HL-60 (cell line): ENCODE measurements at regions not wholly inside any gene's neighbourhood (a gene's known extent, or its start where the extent isn't known, plus 50 kb on each side); places are given as distances from the start of the nearest gene placed in this dataset.

Source experiments
- DNase-seq, 2 experiments: peaks; one replicate each; pipeline ENCODE4 v3.0.0-alpha.2; 2010 to 2020; ENCODE audit warnings: low read depth in 1 of 2, low spot score in 1 of 2
- H3K27ac ChIP-seq: fragments of 250-450 bp; sonication (Bioruptor Pico); replicated peaks from 2 replicates; pipeline ENCODE4 v1.5.1; 2020; ENCODE audit warnings: mild to moderate bottlenecking, moderate library complexity
- H3K27me3 ChIP-seq: fragments of 250-450 bp; sonication (Bioruptor Pico); 2 replicates; pipeline ENCODE4 v1.5.1; 2021; ENCODE audit warnings: mild to moderate bottlenecking, moderate library complexity; ENCODE audit not compliant: insufficient read depth, poor library complexity, severe bottlenecking
- H3K4me3 ChIP-seq: replicated peaks from 2 replicates; pipeline ENCODE4 v1.5.1; 2011; ENCODE audit warnings: mild to moderate bottlenecking, control low read depth, low read length; ENCODE audit not compliant: insufficient read depth
- CTCF ChIP-seq: IDR thresholded peaks from one replicate; pipeline ENCODE4 v1.5.1; 2011; ENCODE audit warnings: low read length, control low read depth, inconsistent platforms; ENCODE audit not compliant: insufficient read depth
- GABPA ChIP-seq: IDR thresholded peaks from 2 replicates; pipeline ENCODE4 v1.6.1; 2012; ENCODE audit warnings: low read depth
- POLR2AphosphoS5 ChIP-seq: IDR thresholded peaks from 2 replicates; pipeline ENCODE4 v1.6.1; 2012; ENCODE audit warnings: low read depth
- REST ChIP-seq: IDR thresholded peaks from 2 replicates; pipeline ENCODE4 v1.6.1; 2012; ENCODE audit warnings: low read depth; ENCODE audit not compliant: insufficient replicate concordance
- SPI1 ChIP-seq: IDR thresholded peaks from 2 replicates; pipeline ENCODE4 v1.6.1; 2012; ENCODE audit warnings: low read depth, mild to moderate bottlenecking, borderline replicate concordance

GRCh38 chr4:159639671-159640323, 536.9 kb downstream of the RAPGEF2 start:
- no peak for DNase-seq
- H3K27ac ChIP-seq = no peak overlapping the region
- no peak overlapping the region for H3K4me3 ChIP-seq
- H3K27me3 ChIP-seq = no peaks in the 10 kb centered on the region
- no peak for TF ChIP-seq GABPA
- no peak for TF ChIP-seq POLR2AphosphoS5
- TF ChIP-seq REST = no peak
- TF ChIP-seq SPI1 = no peak
- TF ChIP-seq CTCF = no peak

- Histone ChIP-seq H3K4me3 (no peak overlapping the region), H3K27ac (no peak overlapping the region), H3K27me3 (no peaks in the 10 kb centered on the region)
- no peak for DNase-seq
- TF ChIP-seq GABPA (no peak), SPI1 (no peak), REST (no peak), CTCF (no peak), POLR2AphosphoS5 (no peak)
Observed at GRCh38 chr4:159649237-159649636, 546.4 kb downstream of the RAPGEF2 start.

- H3K27me3 ChIP-seq = no peaks in the 10 kb centered on the region
- H3K27ac ChIP-seq = no peak overlapping the region
- TF ChIP-seq SPI1 (no peak), GABPA (no peak), POLR2AphosphoS5 (no peak), REST (no peak), CTCF (no peak)
- H3K4me3 ChIP-seq = no peak overlapping the region
- no peak for DNase-seq
Observed at GRCh38 chr4:159652871-159653270, 550.0 kb downstream of the RAPGEF2 start.
